ENCODE measurements at regions not wholly inside any gene's neighbourhood (a gene's known extent, or its start where the extent isn't known, plus 50 kb on each side); places are given as distances from the start of the nearest gene placed in this dataset.

GRCh38 chr2:223477318-223477717 lies 124.8 kb downstream of the SCG2 start:
- TF ChIP-seq, protein P1, sequence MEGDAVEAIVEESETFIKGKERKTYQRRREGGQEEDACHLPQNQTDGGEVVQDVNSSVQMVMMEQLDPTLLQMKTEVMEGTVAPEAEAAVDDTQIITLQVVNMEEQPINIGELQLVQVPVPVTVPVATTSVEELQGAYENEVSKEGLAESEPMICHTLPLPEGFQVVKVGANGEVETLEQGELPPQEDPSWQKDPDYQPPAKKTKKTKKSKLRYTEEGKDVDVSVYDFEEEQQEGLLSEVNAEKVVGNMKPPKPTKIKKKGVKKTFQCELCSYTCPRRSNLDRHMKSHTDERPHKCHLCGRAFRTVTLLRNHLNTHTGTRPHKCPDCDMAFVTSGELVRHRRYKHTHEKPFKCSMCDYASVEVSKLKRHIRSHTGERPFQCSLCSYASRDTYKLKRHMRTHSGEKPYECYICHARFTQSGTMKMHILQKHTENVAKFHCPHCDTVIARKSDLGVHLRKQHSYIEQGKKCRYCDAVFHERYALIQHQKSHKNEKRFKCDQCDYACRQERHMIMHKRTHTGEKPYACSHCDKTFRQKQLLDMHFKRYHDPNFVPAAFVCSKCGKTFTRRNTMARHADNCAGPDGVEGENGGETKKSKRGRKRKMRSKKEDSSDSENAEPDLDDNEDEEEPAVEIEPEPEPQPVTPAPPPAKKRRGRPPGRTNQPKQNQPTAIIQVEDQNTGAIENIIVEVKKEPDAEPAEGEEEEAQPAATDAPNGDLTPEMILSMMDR (IDR thresholded peaks at IDR 0.05), result no peak
- TF ChIP-seq POLR2A (IDR thresholded peaks at IDR 0.05), result no peak
